ENCODE measurements at regions not wholly inside any gene's neighbourhood (a gene's known extent, or its start where the extent isn't known, plus 50 kb on each side); places are given as distances from the start of the nearest gene placed in this dataset.
"Not testable (repeated sequence)": the region's sequence is repeated elsewhere in the genome, so short reads cannot be mapped to it uniquely, and the experiment has no call there.

DNA sequence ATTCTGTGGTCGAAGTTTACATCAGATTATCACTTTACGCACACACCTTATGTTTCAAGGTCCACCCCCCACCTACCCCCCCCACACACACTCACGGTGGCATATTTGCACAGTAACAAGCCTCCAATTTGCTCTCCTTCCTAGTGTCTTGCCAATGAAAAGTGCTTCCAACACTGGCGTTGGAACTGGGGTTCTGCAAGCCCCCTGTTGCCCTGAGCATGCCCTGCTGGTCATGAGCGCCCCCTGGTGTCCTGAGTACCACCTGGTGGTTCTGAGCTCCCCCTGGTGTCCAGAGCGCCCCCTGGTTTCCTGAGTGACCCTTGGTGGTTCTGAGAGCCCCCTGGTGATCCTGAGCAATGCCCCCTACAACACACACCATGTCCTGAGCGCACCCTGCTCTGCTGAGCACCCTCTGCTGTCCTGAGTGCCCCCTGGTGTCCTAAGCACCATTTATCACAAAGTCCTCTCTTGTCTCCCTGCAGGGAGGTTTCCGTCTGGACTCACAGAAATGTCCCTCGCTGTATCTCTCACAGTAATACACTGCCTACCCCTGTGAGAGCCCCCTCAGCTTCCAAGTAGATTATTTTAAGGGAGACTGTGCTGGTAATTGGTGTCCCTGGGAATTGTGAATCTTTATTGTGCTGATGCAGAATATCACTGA, 1212.3 kb downstream of the TMEM121 start:
- TF ChIP-seq, protein P1, sequence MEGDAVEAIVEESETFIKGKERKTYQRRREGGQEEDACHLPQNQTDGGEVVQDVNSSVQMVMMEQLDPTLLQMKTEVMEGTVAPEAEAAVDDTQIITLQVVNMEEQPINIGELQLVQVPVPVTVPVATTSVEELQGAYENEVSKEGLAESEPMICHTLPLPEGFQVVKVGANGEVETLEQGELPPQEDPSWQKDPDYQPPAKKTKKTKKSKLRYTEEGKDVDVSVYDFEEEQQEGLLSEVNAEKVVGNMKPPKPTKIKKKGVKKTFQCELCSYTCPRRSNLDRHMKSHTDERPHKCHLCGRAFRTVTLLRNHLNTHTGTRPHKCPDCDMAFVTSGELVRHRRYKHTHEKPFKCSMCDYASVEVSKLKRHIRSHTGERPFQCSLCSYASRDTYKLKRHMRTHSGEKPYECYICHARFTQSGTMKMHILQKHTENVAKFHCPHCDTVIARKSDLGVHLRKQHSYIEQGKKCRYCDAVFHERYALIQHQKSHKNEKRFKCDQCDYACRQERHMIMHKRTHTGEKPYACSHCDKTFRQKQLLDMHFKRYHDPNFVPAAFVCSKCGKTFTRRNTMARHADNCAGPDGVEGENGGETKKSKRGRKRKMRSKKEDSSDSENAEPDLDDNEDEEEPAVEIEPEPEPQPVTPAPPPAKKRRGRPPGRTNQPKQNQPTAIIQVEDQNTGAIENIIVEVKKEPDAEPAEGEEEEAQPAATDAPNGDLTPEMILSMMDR (IDR thresholded peaks at IDR 0.05; ENCODE audit: low read depth, low read length, missing input control), result not testable (repeated sequence)
- TF ChIP-seq TAF1 (conservative IDR thresholded peaks at IDR 0.05); SP1 (IDR thresholded peaks at IDR 0.05); GABPA (IDR thresholded peaks at IDR 0.05 in 1 of 2, conservative IDR thresholded peaks at IDR 0.05 in 1 of 2): not testable (repeated sequence)
